Amygdala (tissue), 56 donors: ENCODE measurements at regions not wholly inside any gene's neighbourhood (a gene's known extent, or its start where the extent isn't known, plus 50 kb on each side); places are given as distances from the start of the nearest gene placed in this dataset.

ENCODE experiments used
- DNase-seq, 56 donors: peaks; one replicate each; lab custom pipeline; 2025; lab: John Stamatoyannopoulos, UW

DNA sequence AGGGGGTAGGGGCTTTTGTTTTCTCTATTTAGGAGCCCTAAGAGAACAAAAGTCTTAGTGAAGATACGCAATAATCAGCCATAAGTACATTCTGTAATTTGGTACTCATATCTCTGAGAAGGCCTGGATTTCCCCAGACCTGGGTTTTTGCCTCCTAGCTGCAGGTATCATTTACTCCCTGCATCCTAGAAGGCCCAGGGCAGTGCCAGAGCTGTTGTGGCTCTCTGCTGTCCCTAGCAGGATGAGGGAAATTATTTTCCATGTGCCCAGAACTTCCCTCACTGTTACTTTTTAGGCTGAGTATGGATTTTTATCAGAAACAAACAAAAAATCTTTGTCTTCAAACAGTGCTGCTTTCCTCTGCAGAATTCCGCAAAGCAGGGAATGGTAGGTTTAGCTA, 192.5 kb upstream of the SYT1 start:
- DNase-seq, result no peak

DNA sequence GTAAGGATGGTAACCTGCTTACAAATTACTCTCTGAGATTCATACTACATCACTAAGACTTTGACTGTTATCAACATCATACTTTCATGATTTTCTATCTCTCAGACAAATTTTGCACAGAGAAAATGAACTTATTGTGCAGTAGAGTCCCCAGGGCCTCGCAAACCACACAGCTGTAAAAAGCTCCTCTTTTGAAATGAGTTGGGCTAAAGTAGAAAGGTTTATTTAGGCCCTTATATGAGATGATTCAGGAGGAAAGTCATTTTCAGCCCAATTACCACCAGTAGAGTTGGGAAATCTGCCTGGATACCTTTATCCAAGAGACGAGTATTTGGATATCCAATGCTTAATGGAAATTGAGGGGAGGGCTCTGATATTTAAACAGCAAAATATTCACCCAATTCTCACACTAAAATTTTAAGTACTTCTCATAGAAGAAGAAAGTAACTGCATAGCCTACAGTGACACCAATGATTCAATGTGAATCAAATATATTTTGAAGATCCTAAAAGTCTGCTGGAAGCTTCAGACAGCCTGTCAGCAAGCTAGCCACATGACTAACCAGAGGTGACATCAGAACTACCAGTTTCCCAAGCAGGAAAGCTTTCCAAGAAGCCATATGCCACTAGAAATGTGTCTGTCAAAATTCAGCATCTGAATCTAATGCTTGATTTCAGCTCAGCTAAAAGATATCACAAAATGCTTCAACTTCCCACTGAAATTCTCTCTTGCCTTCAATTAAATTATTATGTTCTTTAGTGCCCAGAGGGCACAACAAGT, 190.1 kb upstream of the SYT1 start:
- no peak for DNase-seq

DNA sequence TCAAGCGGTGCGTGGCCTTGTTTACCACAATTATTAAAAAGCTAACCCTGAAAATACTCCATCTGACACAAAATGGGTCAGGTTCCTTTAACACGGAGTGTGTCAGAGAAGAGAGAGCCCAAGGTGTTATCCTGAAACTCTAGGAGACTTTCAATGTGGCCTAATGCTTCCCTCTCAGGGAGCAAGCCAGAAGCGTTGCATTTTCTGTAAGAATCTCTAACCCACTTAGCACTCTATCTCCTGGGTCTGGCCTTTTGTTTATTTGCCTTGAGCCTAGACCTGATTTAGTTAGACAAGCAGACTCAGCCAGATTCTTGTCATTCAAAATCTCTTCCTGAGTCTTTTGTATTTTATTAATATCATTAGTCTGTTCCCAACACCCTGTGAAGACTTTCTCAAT, 184.0 kb upstream of the SYT1 start:
- DNase-seq, result no peak

DNA sequence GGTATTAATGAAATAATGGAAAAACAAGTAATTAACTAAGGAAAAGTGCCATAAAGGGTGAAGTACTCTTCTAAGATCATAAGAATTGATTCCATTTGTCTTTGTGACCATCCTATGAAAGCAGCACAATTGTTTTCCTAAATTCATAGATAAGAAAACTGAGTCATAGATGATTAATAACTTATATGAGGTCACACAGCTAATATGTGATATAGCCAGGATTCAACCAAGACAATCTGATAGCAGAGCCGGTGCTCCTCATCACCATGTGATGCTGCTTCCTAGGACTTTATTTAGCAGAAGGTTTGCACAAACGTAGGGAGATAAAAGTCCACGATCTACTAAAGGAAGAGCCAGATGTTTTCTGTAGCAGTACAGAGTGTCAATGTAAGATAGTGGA, 181.5 kb upstream of the SYT1 start:
- DNase-seq, result no peak

DNA sequence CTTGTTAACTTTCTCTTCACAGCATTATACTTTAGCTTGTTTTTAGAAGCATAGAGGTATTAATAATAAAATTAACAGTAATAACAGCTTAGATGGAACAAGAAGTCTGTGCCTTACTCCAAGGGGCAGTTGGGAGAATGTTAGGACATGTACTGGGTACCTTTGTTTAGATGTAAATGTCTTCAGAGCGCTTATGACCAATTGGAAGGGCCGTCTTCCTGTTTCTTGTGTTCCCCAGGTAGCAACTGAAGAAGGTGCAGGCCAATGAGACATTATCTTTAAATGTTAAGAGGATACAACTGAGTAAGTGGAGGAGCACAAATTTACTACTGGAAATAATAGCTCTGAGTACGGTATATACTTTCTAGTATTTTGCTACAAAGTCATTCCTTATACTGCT, 180.9 kb upstream of the SYT1 start:
- DNase-seq, result no peak

DNA sequence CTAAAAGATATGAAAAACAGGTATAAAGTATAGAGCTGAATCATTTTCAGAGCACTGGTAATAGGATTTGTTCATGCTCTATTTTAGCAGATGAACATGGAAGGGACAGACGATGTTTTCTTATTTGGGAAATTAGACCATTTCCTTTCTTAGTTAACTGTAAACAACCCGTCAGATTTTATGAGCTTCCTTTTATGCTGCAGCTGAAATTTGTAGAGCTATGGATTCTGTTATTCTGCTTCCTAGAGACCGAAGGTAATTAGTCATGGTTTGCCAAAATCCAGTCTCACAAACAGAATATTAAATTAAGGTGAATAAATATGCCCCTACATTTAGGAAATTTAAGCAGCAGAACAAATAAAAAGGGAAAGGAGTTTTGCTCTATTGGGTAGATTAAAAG, 180.2 kb upstream of the SYT1 start:
- DNase-seq, result no peak

DNA sequence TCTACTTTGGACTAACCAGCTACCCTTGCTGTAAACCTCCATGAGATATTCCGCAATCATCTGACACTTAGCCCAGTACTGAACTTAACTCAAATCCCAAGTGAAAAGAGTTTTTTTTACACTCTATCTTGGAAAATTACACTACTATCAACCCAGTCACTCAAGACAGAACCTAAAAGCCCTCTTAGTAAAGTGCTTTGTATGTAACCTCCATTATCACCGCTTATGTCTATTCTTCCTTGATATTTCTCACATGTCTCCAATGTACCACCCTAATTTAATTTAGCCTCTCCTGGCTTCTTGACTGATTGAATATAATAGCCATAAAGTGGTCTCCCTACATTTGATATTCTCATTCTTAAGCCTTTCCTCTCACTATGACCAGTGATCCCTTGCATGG, 168.8 kb upstream of the SYT1 start:
- no peak for DNase-seq

DNA sequence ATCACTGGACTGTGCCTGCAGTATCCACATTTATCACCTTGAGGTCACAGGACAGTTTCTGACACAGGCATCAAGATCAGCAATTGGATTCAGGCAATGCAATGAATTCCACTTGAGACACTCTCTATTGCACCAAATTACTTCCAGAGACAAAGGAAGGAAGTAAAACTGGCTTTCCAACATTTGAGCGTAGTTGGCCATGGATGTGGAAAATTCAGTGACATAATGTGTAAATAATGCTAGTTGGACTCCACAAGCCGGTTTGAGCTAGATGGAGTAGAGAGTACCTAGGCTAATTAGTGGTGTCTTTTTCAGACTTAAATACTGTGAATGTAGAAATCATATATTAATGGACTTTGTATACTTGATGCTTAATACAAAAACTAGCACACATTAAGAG, 168.3 kb upstream of the SYT1 start:
- no peak for DNase-seq

DNA sequence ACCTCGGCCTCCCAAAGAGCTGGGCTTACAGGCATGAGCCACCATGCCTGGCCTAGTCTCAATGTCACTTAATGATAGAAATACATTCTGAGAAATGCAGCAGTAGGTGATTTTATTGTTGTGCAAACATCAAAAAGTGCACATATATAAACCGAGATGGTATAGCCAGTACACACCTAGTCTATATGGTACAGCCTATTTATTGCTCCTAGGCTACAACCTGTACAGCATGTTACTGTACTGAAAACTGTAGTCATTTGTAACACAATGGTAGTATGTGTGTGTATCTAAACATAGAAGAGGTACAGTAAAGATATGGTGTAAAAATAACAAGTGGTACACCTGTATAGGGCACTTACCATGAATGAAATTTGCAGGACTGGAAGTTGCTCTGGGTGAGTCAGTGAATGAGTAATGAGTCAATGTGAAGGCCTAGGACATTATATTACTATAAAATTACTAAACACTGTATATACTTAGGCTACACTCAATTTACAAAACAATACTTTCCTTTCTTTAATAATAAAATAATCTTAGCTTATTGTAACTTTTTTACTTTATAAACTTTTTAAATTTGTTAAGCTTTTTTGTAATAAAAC, 166.7 kb upstream of the SYT1 start:
- DNase-seq, result no peak

DNA sequence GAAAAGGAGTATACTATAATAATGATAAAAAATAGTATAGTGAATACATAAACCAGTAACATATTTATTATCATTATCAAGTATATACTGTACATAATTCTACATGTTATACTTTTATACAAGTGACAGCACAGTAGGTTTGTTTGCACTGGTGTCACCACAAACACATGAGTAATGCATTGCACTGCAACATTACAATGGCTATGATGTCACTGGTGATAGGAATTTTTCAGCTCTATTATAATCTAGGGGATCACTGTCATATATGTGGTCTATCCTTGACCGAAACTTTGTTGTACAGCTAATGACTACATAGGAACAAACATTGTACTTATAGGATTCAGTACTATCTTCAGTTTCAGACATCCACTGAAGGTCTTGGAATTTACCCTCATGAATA, 165.8 kb upstream of the SYT1 start:
- no peak for DNase-seq

DNA sequence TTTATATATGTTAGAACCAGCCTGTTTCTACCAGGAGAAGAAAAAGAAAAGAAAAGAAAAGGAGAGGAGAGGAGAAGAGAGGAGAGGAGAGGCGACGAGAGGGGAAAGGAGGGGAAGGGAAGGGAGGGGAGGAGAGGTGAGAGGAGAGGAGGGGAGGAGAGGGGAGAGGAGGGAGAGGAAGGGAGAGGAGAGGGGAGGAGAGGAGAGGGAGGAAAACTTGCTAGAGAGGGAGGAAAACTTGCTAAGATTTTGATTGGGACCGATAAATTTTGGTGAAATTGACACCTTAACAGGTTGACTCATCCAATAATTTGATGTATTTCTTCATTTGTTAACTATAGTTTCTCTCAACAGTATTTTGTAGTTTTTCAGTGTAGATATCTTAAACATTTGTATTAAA, 164.0 kb upstream of the SYT1 start:
- DNase-seq, result no peak

DNA sequence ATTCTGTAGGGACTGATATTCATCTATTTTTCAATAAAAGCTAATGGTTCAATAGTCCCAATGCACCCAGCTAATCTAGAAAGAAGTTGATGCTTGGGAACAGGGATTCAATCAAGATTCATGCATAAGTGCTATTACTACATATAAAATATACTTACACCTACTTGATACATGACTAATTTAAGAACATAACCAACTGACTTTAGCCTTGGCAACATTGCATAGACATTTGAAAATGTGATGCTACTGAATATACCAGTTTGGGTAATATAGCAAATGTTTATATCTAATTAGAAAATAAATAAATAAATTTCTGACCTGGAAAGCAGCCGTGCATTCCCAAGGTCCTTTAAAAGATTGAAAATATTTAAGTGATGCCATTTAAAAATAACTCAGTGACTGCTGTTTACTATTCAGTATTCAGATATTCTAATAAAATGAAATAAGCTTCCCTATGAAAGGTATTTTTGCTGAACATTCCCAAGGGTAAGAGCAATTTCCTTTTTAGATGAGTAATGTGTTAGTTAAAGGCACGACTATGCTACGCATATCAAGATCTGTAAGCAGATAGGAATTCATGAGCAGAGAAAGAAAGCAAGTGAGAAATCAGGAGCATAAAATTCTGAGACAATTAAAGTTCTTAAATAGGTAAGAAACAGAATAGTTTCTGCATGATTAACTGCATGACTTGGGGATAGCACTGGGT, 160.6 kb upstream of the SYT1 start:
- DNase-seq, result no peak

DNA sequence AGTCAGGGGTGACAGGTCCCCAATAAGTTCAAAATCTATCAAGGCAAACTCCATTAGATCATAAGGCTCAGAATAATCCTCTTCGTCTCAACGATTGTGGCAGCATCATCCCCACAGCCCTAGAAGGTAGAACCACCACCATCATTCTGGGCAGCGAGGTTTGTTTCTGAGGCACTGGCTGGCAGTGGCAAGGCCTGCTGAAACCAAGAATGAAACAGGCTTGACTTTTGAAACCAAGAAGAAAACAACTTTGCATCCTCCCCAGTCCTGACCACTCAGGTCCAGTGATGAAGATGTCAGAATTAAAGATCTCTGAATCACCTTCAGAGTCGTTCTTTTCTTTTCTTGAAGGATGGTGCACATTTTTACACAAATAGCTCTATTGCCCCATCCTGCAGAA, 152.6 kb upstream of the SYT1 start:
- DNase-seq, result no peak

DNA sequence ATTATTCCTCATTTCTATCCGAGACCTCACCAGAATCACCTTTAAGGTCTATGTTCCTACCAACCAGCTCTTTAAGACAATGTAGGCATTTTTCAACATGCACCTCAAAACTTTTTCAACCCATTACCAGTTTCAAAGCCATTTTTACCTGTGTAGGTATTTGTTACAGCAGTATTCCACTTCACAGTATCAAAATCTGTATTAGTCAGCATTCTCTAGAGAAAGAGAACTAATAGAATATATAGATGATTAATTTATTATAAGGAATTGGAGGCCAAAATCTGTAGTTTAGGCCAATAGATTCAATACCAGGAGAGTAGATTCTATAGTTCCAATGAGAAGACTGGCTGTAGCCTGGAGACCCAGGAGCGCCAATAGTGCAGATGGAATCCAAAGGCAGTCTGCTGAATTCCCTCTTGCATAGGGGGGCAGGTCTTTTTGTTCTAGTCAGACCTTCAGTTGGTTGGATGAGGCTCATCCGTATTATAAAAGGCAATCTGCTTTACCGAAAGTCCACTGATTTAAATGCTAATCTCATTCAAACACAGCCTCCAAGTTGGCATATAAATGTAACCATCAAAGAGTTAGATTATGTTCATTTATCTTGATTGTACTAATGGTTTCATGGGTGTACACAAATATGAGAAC, 151.6 kb upstream of the SYT1 start:
- no peak for DNase-seq

DNA sequence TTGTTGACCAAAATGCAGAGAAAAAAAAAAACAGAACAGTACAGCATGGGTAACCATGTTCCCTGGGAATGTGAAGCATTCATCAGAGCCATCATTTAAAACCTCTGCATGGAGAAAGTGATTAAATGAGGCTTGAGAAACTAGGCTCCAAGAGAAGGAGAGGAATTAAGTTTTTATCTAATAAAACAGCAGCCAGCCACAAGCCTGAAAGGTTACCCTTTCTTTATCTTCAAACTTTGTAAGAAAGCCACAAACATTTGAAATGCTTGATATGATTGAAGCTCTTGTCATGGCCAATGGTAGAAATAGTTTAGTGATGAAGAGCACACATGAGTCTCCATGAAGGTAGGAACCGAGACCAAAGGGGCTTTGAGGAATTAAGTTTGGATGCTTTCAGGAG, 144.9 kb upstream of the SYT1 start:
- no peak for DNase-seq

DNA sequence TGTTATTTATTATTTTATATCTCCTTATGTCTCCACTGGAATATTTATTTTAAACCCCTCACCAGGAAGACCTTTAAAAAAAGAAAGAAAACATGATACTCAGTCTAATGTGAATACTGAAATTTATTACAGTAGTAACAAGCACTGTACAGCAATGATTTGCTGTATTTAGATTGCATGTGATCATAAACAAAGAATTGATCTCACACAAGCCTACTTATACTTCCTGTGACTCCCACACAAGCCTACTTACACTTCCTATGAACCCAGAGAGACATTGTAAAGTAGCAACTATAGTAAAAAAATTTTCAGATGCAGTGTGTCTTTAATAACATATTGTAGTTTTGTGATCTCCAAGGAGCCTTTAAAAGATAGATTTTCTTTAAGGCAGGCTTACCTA, 142.7 kb upstream of the SYT1 start:
- no peak for DNase-seq

DNA sequence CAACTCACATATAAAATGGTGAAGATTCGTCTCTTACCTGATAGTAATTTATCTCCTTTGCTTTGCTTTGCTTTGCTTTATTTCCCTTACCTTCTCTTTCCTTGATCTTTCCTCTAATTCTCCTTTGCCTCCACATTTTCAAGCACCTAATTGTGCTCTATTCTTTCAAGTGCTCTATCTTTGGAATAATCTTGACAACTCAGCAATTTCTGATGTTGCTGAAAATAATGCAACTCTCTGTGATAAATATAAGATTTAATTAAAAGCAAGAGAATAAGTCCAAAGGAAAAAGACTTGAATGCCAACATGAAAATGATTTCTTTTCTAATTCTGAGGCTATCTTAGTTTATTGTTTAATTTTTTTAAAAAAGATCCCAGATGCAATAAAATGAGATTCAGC, 139.5 kb upstream of the SYT1 start:
- no peak for DNase-seq

DNA sequence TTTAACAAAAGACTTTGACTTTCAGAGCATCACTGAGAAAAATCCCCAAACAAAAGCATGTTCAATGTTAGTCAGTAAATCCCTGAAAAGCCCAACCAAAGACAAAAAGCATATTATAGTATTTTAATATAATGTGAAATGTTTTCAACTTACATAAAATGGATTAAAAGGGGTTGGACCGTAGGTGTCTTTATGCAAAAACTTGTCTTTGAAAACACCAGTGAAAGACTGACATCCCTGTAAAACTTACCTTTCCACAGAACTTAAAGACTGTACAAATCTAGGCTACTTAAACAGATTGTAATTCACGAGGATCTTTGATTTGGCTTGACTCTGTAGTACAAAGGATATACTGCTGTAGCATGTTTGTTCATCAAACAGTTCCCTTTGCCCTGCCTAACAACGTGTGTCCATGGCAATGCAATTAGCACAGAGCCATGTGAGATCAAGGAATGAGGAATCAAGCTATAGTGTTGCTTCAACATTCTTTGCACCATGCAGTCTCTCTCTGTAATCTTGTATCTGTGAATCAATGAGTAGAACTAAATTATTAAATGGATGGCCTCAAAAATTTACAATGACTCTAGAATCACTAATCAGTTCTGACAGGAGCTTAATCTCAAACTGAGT, 138.5 kb upstream of the SYT1 start:
- no peak for DNase-seq

DNA sequence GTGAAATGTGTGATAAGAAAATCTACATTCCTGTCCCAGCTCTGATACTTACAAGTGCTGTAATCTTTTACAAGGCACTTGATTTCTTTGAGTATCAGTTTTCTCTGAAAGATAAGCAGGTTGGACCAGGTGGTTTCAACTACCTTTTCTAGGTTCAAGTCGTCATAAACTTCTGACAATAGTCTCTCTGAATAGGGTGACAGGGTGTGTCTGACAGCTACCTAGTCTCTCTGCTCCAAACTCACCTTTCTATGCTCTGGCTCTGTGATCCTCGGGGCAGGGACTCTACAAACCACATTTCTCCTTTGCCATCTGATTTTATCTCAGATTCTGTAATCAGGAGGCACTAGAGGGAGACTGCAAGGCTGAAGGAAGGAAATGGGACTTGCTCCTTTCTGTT, 137.7 kb upstream of the SYT1 start:
- DNase-seq, result no peak

DNA sequence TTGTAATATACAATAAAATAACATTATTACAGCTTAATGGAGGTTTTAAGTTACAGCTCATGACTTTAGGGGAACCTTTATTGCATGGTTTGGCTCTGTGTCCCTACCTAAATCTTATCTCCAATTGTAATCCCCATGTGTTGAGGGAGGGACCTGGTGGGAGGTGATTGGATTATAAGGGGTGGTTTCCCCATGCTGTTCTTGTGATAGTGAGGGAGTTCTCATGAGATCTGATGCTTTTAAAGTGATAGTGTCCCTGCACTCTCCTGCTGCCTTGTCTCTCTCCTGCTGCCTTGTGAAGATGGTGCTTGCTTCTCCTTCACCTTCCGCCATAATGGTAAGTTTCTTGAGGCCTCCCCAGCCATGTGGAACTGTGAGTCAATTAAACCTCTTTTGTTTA, 132.1 kb upstream of the SYT1 start:
- DNase-seq, result no peak

DNA sequence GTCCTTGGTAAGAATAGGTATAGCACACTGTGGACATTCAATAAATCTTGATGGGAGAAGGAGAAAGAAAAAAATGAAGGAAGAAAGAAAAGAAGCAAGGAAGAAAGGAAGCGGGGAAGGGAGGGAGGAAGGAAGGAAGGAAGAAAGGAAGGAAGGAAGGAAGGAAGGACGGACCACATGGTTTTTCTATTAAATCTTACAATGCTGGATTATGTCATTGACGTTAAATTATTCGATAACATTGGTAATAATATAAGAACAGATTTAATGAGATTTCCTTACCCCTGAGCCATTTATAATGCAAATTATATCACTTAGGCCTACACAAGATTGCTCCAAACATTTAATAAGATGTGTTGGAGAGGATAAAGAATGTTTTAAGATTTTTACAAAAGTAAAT, 124.9 kb upstream of the SYT1 start:
- no peak for DNase-seq
